Neural cell (in vitro differentiated cells): ENCODE measurements at regions not wholly inside any gene's neighbourhood (a gene's known extent, or its start where the extent isn't known, plus 50 kb on each side); places are given as distances from the start of the nearest gene placed in this dataset.

ENCODE experiments used
- CTCF ChIP-seq: fragments of 450-650 bp; IDR thresholded peaks from 2 replicates; pipeline ENCODE4 v1.5.1; 2014; ENCODE audit warnings: antibody characterized with exemption, mild to moderate bottlenecking, moderate library complexity; ENCODE audit not compliant: poor library complexity, severe bottlenecking
- EP300 ChIP-seq: fragments of 450-650 bp; conservative IDR thresholded peaks from 2 replicates; pipeline ENCODE4 v1.6.1; 2014; ENCODE audit warnings: antibody characterized with exemption, mild to moderate bottlenecking, moderate library complexity; ENCODE audit not compliant: poor library complexity, severe bottlenecking
- EZH2 ChIP-seq: fragments of 200-600, 300-800 bp; shearing (Covaris generic), sonication (generic); IDR thresholded peaks from 2 replicates; pipeline ENCODE4 v1.6.1; 2014; ENCODE audit warnings: antibody characterized with exemption, low read length, borderline replicate concordance, mild to moderate bottlenecking; ENCODE audit not compliant: insufficient read depth, poor library complexity, severe bottlenecking
- MXI1 ChIP-seq: fragments of 450-650 bp; conservative IDR thresholded peaks from 2 replicates; pipeline ENCODE4 v1.6.1; 2014; ENCODE audit warnings: antibody characterized with exemption, mild to moderate bottlenecking; ENCODE audit not compliant: poor library complexity, severe bottlenecking
- POLR2AphosphoS5 ChIP-seq: IDR thresholded peaks from 2 replicates; pipeline ENCODE4 v1.6.1; 2012
- RAD21 ChIP-seq: fragments of 450-650 bp; conservative IDR thresholded peaks from 2 replicates; pipeline ENCODE4 v1.6.1; 2014; ENCODE audit warnings: antibody characterized with exemption, mild to moderate bottlenecking, moderate library complexity
- REST ChIP-seq: IDR thresholded peaks from 2 replicates; pipeline ENCODE4 v1.6.1; 2012; ENCODE audit warnings: borderline replicate concordance
- SMC3 ChIP-seq: fragments of 450-650 bp; conservative IDR thresholded peaks from 2 replicates; pipeline ENCODE4 v1.6.1; 2014; ENCODE audit warnings: antibody characterized with exemption, mild to moderate bottlenecking, moderate library complexity; ENCODE audit not compliant: poor library complexity
- TAF1 ChIP-seq: IDR thresholded peaks from 2 replicates; pipeline ENCODE4 v1.6.1; 2012; ENCODE audit warnings: low read depth

GRCh38 chrX:68941385-68941952 lies 112.6 kb downstream of the EFNB1 start:
- TF ChIP-seq POLR2AphosphoS5 (no peak), CTCF (no peak), REST (no peak), EZH2 (no peak), MXI1 (no peak), SMC3 (no peak), RAD21 (no peak), EP300 (no peak), TAF1 (no peak)
